D721Med (cell line): ENCODE measurements at regions not wholly inside any gene's neighbourhood (a gene's known extent, or its start where the extent isn't known, plus 50 kb on each side); places are given as distances from the start of the nearest gene placed in this dataset.

Experiments used
- DNase-seq: peaks from one replicate; pipeline ENCODE4 v3.0.0; 2011; ENCODE audit warnings: low spot score; ENCODE audit not compliant: insufficient read length
- FAIRE-seq: peaks from 2 replicates; lab custom pipeline; 2011; peaks lifted over from hg19 to GRCh38; lab: Jason Lieb, UNC
- CTCF ChIP-seq: IDR thresholded peaks from 2 replicates; pipeline ENCODE4 v1.5.1; 2012; ENCODE audit warnings: mild to moderate bottlenecking, control low read depth; ENCODE audit not compliant: insufficient read depth; ENCODE audit errors: missing control alignments

- TF ChIP-seq CTCF: no peak
- FAIRE-seq (no peak), DNase-seq (no peak)
Measured at GRCh38 chr10:131764929-131765328, 135.9 kb upstream of the PPP2R2D start.

DNA sequence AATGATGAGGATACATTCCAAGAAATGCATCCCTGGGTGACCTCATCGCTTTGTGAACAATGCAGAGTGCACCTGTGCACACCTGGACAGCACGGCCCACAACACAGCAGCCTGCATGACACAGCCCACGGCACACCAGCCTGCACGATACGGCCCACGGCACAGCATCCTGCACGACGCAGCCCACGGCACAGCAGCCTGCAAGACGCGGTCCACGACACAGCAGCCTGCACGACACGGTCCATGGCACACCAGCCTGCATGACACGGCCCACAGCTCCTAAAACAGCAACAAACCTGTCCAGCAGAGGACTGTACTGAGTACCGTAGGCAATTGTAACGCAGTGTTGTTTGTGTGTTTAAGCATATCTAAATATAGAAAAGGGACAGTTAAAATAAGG lies 134.7 kb upstream of the PPP2R2D start:
- TF ChIP-seq CTCF: no peak
- DNase-seq (no peak), FAIRE-seq (no peak)

- TF ChIP-seq CTCF: no peak
- no peak for DNase-seq
- FAIRE-seq: no peak
Measured at GRCh38 chr10:131767716-131768115, 133.1 kb upstream of the PPP2R2D start.

- no peak for TF ChIP-seq CTCF
- DNase-seq (no peak), FAIRE-seq (no peak)
Measured at GRCh38 chr10:131769571-131770410, 131.0 kb upstream of the PPP2R2D start.

- TF ChIP-seq CTCF: no peak
- FAIRE-seq: no peak
- no peak for DNase-seq
Measured at GRCh38 chr10:131770946-131771633, 129.7 kb upstream of the PPP2R2D start.

GRCh38 chr10:131771634-131772358 lies 129.0 kb upstream of the PPP2R2D start:
- DNase-seq: no peak
- FAIRE-seq: no peak
- TF ChIP-seq CTCF: no peak
